ENCODE measurements at regions not wholly inside any gene's neighbourhood (a gene's known extent, or its start where the extent isn't known, plus 50 kb on each side); places are given as distances from the start of the nearest gene placed in this dataset.

GRCh38 chr11:115557681-115558080 is 53.5 kb upstream of the CADM1 start:
- WGBS, 2 donors, result 82 to 90% methylated on average over 7 of the region's 7 CpGs
- Histone ChIP-seq H3K27me3 (no peaks in the 10 kb centered on the region), H3K9me3 (no peaks in the 10 kb centered on the region), H3K4me3 (no peak overlapping the region), H3K36me3 (no peaks in the 10 kb centered on the region), H3K4me1 (no peaks in the 10 kb centered on the region), H3K27ac (no peak overlapping the region)
- DNase-seq, result no peak
- no peak for ATAC-seq (ENCODE audit: low FRiP score in 2 of 2)
- TF ChIP-seq POLR2A (IDR thresholded peaks at IDR 0.05) (no peak), CTCF (IDR thresholded peaks at IDR 0.05) (no peak), EP300 (IDR thresholded peaks at IDR 0.05) (no peak), POLR2AphosphoS5 (IDR thresholded peaks at IDR 0.05) (no peak)

- WGBS, 2 donors, result 72 to 75% methylated on average over 7 of the region's 7 CpGs
- no peak for DNase-seq
- no peaks in the 10 kb centered on the region for H3K9me3 ChIP-seq
- TF ChIP-seq POLR2A (IDR thresholded peaks at IDR 0.05) (no peak), POLR2AphosphoS5 (IDR thresholded peaks at IDR 0.05) (no peak), CTCF (IDR thresholded peaks at IDR 0.05) (no peak), EP300 (IDR thresholded peaks at IDR 0.05) (no peak)
- H3K27me3 ChIP-seq, result no peaks in the 10 kb centered on the region
- ATAC-seq (ENCODE audit: low FRiP score in 2 of 2), result no peak
- no peak overlapping the region for H3K27ac ChIP-seq
- no peaks in the 10 kb centered on the region for H3K36me3 ChIP-seq
- no peak overlapping the region for H3K4me3 ChIP-seq
- no peaks in the 10 kb centered on the region for H3K4me1 ChIP-seq
These were observed 52.8 kb upstream of the CADM1 start for GRCh38 chr11:115556984-115557383.

GRCh38 chr11:115555336-115556090 is 51.3 kb upstream of the CADM1 start:
- Histone ChIP-seq H3K36me3 (no peaks in the 10 kb centered on the region), H3K27me3 (no peaks in the 10 kb centered on the region), H3K4me1 (no peaks in the 10 kb centered on the region), H3K4me3 (no peak overlapping the region), H3K9me3 (no peaks in the 10 kb centered on the region), H3K27ac (no peak overlapping the region)
- TF ChIP-seq POLR2A (IDR thresholded peaks at IDR 0.05) (no peak), EP300 (IDR thresholded peaks at IDR 0.05) (no peak), CTCF (IDR thresholded peaks at IDR 0.05) (no peak)
- DNase-seq, result no peak
- no peak for ATAC-seq (ENCODE audit: low FRiP score in 2 of 2)
- WGBS, 2 donors, result 56 to 83% methylated on average over 3 of the region's 3 CpGs

Small RNA genes in the stretch of these regions (small RNA-seq; reads per million reads assigned to genes)
- gene AP000770.2 (0 reads per million in 4 donors), gene RF01210 (0 reads per million in 4 donors), gene RPL12P46 (0 reads per million in 4 donors)
